Kidney (tissue), 13 donors: ENCODE measurements at regions not wholly inside any gene's neighbourhood (a gene's known extent, or its start where the extent isn't known, plus 50 kb on each side); places are given as distances from the start of the nearest gene placed in this dataset.
A peak's percentile ranks its signal among the peaks of the same experiment; 100 is the strongest.

Experiments used
- DNase-seq, 5 donors: peaks; one replicate each; pipeline ENCODE4 v3.0.0-alpha.2; 2013 to 2020
- FAIRE-seq: peaks from 2 replicates; lab custom pipeline; 2012; peaks lifted over from hg19 to GRCh38; lab: Jason Lieb, UNC
- H3K27ac ChIP-seq, 2 donors: one replicate each; pipeline ENCODE4 v1.7.0; 2013; ENCODE audit warnings: low read depth in 2 of 2, low read length in 2 of 2, inconsistent platforms in 1 of 2
- H3K27me3 ChIP-seq: one replicate; pipeline ENCODE4 v1.7.1; 2013; ENCODE audit warnings: low read length, inconsistent platforms; ENCODE audit not compliant: control insufficient read depth, insufficient read depth
- H3K36me3 ChIP-seq, 3 donors: one replicate each; pipeline versions ENCODE4 v1.7.0 to v1.7.1; 2013; ENCODE audit warnings: low read length in 3 of 3, control low read depth in 1 of 3, inconsistent platforms in 1 of 3; ENCODE audit not compliant: insufficient read depth in 3 of 3, control insufficient read depth in 2 of 3
- H3K4me1 ChIP-seq, 3 donors: one replicate each; pipeline versions ENCODE4 v1.7.0 to v1.7.1; 2013; ENCODE audit warnings: low read length in 3 of 3, inconsistent platforms in 1 of 3, low read depth in 1 of 3; ENCODE audit not compliant: control insufficient read depth in 2 of 3, insufficient read depth in 2 of 3
- H3K4me3 ChIP-seq, 3 donors: one replicate each; pipeline versions ENCODE4 v1.7.0 to v1.8.1; 2013; ENCODE audit warnings: low read length in 3 of 3, control low read depth in 1 of 3, inconsistent platforms in 1 of 3
- H3K9ac ChIP-seq, 3 donors: one replicate each; pipeline versions ENCODE4 v1.7.0 to v1.7.1; 2013; ENCODE audit warnings: low read length in 3 of 3, control low read depth in 1 of 3, inconsistent platforms in 1 of 3
- H3K9me3 ChIP-seq, 3 donors: one replicate each; pipeline versions ENCODE4 v1.7.0 to v1.7.1; 2013; ENCODE audit warnings: low read length in 3 of 3, control low read depth in 1 of 3, inconsistent platforms in 1 of 3; ENCODE audit not compliant: control insufficient read depth in 2 of 3, insufficient read depth in 1 of 3
- intact Hi-C: fragments of 100-400 bp; cut with DNase I; formaldehyde crosslinking; loops from one replicate; pipeline ENCODE4 v1.11.1; 2022
- TF ChIP-seq, protein P1 (sequence below): IDR thresholded peaks from 3 replicates; pipeline ENCODE4 v1.5.1; 2012; ENCODE audit warnings: mild to moderate bottlenecking, moderate library complexity, borderline replicate concordance; ENCODE audit not compliant: insufficient read depth; ENCODE audit errors: extremely low read depth
- donor health status: control.
- donor health status: control.
- donor health status: control.
- donor health status: control.
- donor health status: control.
- donor health status: DM: yes; HTN: yes; CAD: no.
- donor health status: Normal renal cell carcinoma (clear cell type).

DNA sequence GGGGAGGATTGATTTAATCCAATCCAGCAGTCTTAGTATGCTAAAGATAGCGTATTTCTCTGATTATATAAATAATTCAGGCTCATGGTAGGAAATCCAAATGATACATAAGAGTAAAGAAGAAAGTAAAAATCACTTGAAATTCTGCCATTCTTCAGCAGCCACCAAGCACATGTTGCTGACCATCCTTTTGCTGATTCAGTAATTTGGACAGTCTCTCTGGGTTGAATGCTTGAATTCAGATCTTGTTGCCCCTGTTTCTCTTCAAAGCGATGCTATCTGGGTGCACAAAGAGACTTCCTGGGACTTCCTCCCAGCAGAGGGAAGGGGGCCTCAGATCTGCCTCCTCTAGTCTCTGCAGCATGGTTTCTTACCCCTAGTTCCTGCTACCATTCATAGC, 609.1 kb downstream of the UTRN start:
- Histone ChIP-seq H3K27ac (no peak overlapping the region), H3K4me3 (no peak overlapping the region), H3K27me3 (no peaks in the 10 kb centered on the region), H3K36me3 (no peaks in the 10 kb centered on the region), H3K9ac (no peak overlapping the region), H3K9me3 (no peaks in the 10 kb centered on the region), H3K4me1 (no peaks in the 10 kb centered on the region)
- intact Hi-C loops: no loop called here
- TF ChIP-seq, protein P1, sequence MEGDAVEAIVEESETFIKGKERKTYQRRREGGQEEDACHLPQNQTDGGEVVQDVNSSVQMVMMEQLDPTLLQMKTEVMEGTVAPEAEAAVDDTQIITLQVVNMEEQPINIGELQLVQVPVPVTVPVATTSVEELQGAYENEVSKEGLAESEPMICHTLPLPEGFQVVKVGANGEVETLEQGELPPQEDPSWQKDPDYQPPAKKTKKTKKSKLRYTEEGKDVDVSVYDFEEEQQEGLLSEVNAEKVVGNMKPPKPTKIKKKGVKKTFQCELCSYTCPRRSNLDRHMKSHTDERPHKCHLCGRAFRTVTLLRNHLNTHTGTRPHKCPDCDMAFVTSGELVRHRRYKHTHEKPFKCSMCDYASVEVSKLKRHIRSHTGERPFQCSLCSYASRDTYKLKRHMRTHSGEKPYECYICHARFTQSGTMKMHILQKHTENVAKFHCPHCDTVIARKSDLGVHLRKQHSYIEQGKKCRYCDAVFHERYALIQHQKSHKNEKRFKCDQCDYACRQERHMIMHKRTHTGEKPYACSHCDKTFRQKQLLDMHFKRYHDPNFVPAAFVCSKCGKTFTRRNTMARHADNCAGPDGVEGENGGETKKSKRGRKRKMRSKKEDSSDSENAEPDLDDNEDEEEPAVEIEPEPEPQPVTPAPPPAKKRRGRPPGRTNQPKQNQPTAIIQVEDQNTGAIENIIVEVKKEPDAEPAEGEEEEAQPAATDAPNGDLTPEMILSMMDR: no peak
- FAIRE-seq: no peak
- DNase-seq: no peak

DNA sequence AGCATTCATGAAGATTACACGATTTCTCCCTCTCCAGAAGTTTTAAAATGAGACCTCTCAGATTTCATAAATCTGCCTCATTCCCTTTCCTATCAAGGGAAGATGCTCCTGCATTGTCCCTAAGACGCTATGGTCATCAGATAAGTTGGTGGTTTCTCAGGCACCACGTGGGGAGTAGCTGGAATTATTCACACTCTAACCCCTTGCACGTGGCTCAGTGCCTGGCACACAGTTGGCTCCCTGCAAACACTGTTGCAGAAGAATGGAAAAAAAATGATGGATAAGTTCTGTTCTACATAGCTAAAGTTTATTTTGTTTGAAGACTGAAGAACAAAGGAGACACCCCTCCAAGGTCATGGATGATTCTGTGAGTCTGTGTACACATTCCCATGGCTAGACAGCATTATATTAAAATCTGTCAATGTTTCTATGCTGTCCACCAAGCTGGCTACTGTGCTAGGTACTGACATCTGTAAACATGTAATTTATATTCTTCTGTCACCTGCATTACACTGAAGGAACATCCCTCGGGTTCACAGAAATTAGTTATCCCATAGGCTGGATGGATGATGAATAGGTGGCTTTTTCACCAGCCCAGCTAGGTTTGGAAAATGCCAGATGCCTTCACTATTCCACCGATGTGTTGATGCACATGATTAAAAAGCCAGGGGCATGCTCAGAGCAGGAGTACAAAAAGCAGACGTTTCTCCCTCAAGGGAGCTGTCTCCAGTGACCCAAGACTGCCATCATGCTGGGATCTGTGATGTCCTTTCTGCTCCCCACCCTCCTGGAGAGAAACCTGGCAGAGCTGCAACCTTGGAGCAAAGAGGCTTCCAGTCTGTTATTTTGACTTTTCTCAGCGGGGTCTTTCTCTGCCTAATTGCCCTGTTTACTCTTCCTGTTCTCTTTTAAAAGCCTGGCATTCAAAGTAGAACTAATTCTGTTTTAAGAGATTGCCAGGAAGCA, 610.5 kb downstream of the UTRN start:
- Histone ChIP-seq H3K27ac (no peak overlapping the region), H3K36me3 (no peaks in the 10 kb centered on the region), H3K27me3 (no peaks in the 10 kb centered on the region), H3K4me3 (no peak overlapping the region), H3K9ac (no peak overlapping the region), H3K4me1 (no peaks in the 10 kb centered on the region), H3K9me3 (no peaks in the 10 kb centered on the region)
- intact Hi-C loops: no loop called here
- peak in 2 of 5 donors; percentile 6 to 8 for DNase-seq
- TF ChIP-seq, protein P1: no peak
- FAIRE-seq: no peak

DNA sequence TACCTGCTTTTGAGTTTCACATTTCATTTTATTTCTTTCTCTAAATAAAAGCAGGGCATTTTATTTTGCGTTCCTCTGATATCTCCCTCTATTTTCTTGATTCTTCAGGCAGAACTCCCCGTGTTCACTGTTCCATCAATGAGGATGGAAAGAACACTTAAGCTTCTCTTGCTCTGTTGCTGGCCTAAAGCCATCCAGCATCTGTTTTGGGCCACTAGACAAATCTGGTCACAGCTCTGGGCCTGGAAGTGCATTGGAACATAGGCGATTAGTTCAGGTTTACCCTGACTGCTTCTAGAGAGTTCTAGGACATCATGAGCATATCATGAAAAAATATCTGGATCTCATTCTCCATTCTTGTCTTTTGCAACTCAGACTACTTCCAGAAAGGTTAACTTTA, 611.2 kb downstream of the UTRN start:
- no peak overlapping the region for H3K9ac ChIP-seq
- H3K27me3 ChIP-seq: no peaks in the 10 kb centered on the region
- H3K36me3 ChIP-seq: no peaks in the 10 kb centered on the region
- H3K4me1 ChIP-seq: no peaks in the 10 kb centered on the region
- FAIRE-seq: no peak
- no peaks in the 10 kb centered on the region for H3K9me3 ChIP-seq
- intact Hi-C loops: no loop called here
- H3K4me3 ChIP-seq: no peak overlapping the region
- H3K27ac ChIP-seq: no peak overlapping the region
- TF ChIP-seq, protein P1: no peak
- DNase-seq: no peak
